Colonic mucosa (tissue), 4 donors: ENCODE measurements at regions not wholly inside any gene's neighbourhood (a gene's known extent, or its start where the extent isn't known, plus 50 kb on each side); places are given as distances from the start of the nearest gene placed in this dataset.
"Not testable (repeated sequence)": the region's sequence is repeated elsewhere in the genome, so short reads cannot be mapped to it uniquely, and the experiment has no call there.

ENCODE experiments used
- DNase-seq: peaks from one replicate; pipeline ENCODE4 v3.0.0-alpha.2; 2020
- H3K27ac ChIP-seq: fragments of 200-600 bp; one replicate; pipeline ENCODE4 v1.8.0; 2021
- H3K27me3 ChIP-seq: fragments of 200-600 bp; one replicate; pipeline ENCODE4 v1.8.0; 2021
- H3K36me3 ChIP-seq: fragments of 200-600 bp; one replicate; pipeline ENCODE4 v1.8.0; 2021
- H3K4me1 ChIP-seq: fragments of 200-600 bp; one replicate; pipeline ENCODE4 v1.8.0; 2021; ENCODE audit warnings: mild to moderate bottlenecking
- H3K4me3 ChIP-seq: fragments of 200-600 bp; one replicate; pipeline ENCODE4 v1.8.0; 2021
- H3K9ac ChIP-seq, 2 donors: one replicate each; pipeline ENCODE4 v1.7.0; 2013; ENCODE audit warnings: control low read depth in 2 of 2, low read depth in 2 of 2, low read length in 2 of 2
- H3K9me3 ChIP-seq: fragments of 200-600 bp; one replicate; pipeline ENCODE4 v1.8.0; 2021
- CTCF ChIP-seq: fragments of 200-600 bp; IDR thresholded peaks from one replicate; pipeline ENCODE4 v1.8.0; 2022; ENCODE audit warnings: antibody characterized with exemption, mild to moderate bottlenecking
- intact Hi-C: fragments of 100-400 bp; cut with DNase I; formaldehyde crosslinking; loops from one replicate; pipeline ENCODE4 v1.14.1; 2022
- donor health status: healthy.
- donor health status: DM: no; HTN: no; CAD: no.
- donor health status: DM: no; HTN: no; CAD: no.

- no peaks in the 10 kb centered on the region for H3K9me3 ChIP-seq
- DNase-seq, result no peak
- no peak overlapping the region for H3K27ac ChIP-seq
- intact Hi-C loops, result no loop called here
- no peak for TF ChIP-seq CTCF
- H3K9ac ChIP-seq, result no peak overlapping the region
- H3K4me1 ChIP-seq, result no peaks in the 10 kb centered on the region
- no peaks in the 10 kb centered on the region for H3K36me3 ChIP-seq
- H3K27me3 ChIP-seq, result no peaks in the 10 kb centered on the region
- H3K4me3 ChIP-seq, result no peak overlapping the region
These were observed 1013.4 kb upstream of the COX7C start for GRCh38 chr5:85604378-85604777.

- Histone ChIP-seq H3K4me3 (no peak overlapping the region), H3K27ac (no peak overlapping the region), H3K27me3 (no peaks in the 10 kb centered on the region), H3K36me3 (no peaks in the 10 kb centered on the region), H3K4me1 (no peaks in the 10 kb centered on the region), H3K9ac (no peak overlapping the region), H3K9me3 (no peaks in the 10 kb centered on the region)
- TF ChIP-seq CTCF, result no peak
- intact Hi-C loops, result no loop called here
- no peak for DNase-seq
These were observed 1013.0 kb upstream of the COX7C start for GRCh38 chr5:85604786-85605185.

GRCh38 chr5:85605381-85605780, 1012.4 kb upstream of the COX7C start:
- no peak for DNase-seq
- intact Hi-C loops, result no loop called here
- no peaks in the 10 kb centered on the region for H3K9me3 ChIP-seq
- H3K4me1 ChIP-seq, result no peaks in the 10 kb centered on the region
- no peak overlapping the region for H3K9ac ChIP-seq
- no peak for TF ChIP-seq CTCF
- H3K36me3 ChIP-seq, result no peaks in the 10 kb centered on the region
- H3K4me3 ChIP-seq, result no peak overlapping the region
- no peaks in the 10 kb centered on the region for H3K27me3 ChIP-seq
- no peak overlapping the region for H3K27ac ChIP-seq

GRCh38 chr5:85614489-85614888, 1003.3 kb upstream of the COX7C start:
- H3K9ac ChIP-seq, result no peak overlapping the region
- no peaks in the 10 kb centered on the region for H3K9me3 ChIP-seq
- H3K27me3 ChIP-seq, result no peaks in the 10 kb centered on the region
- DNase-seq, result no peak
- intact Hi-C loops, result no loop called here
- no peaks in the 10 kb centered on the region for H3K36me3 ChIP-seq
- no peak overlapping the region for H3K4me3 ChIP-seq
- no peak overlapping the region for H3K27ac ChIP-seq
- TF ChIP-seq CTCF, result no peak
- H3K4me1 ChIP-seq, result no peaks in the 10 kb centered on the region

GRCh38 chr5:85621668-85622067, 996.1 kb upstream of the COX7C start:
- H3K9ac ChIP-seq, result no peak overlapping the region
- no peak for TF ChIP-seq CTCF
- no peaks in the 10 kb centered on the region for H3K27me3 ChIP-seq
- H3K27ac ChIP-seq, result no peak overlapping the region
- intact Hi-C loops, result no loop called here
- no peaks in the 10 kb centered on the region for H3K36me3 ChIP-seq
- no peak for DNase-seq
- H3K9me3 ChIP-seq, result no peaks in the 10 kb centered on the region
- no peaks in the 10 kb centered on the region for H3K4me1 ChIP-seq
- H3K4me3 ChIP-seq, result no peak overlapping the region

- Histone ChIP-seq H3K4me3 (no peak overlapping the region), H3K27ac (no peak overlapping the region), H3K9me3 (no peaks in the 10 kb centered on the region), H3K4me1 (no peaks in the 10 kb centered on the region), H3K9ac (no peak overlapping the region), H3K27me3 (no peaks in the 10 kb centered on the region), H3K36me3 (no peaks in the 10 kb centered on the region)
- intact Hi-C loops, result no loop called here
- no peak for DNase-seq
- no peak for TF ChIP-seq CTCF
These were observed 989.6 kb upstream of the COX7C start for GRCh38 chr5:85628153-85628552.

- H3K9ac ChIP-seq, intact Hi-C loops: not testable (repeated sequence)
These were observed 979.1 kb upstream of the COX7C start for GRCh38 chr5:85638495-85639125.

More at GRCh38 chr5:85638495-85639125, 979.1 kb upstream of the COX7C start:
- not testable (repeated sequence) for H3K9me3 ChIP-seq, H3K4me3 ChIP-seq, H3K27ac ChIP-seq, DNase-seq, H3K36me3 ChIP-seq, H3K27me3 ChIP-seq, H3K4me1 ChIP-seq
